Ishikawa (cell line): ENCODE measurements at regions not wholly inside any gene's neighbourhood (a gene's known extent, or its start where the extent isn't known, plus 50 kb on each side); places are given as distances from the start of the nearest gene placed in this dataset.

Experiments used
- MAX ChIP-seq: IDR thresholded peaks from 2 replicates; pipeline ENCODE4 v1.6.1; 2012
- TF ChIP-seq, protein P1 (sequence below): IDR thresholded peaks from 2 replicates; pipeline ENCODE4 v1.6.1; 2012; ENCODE audit warnings: low read depth, mild to moderate bottlenecking

DNA sequence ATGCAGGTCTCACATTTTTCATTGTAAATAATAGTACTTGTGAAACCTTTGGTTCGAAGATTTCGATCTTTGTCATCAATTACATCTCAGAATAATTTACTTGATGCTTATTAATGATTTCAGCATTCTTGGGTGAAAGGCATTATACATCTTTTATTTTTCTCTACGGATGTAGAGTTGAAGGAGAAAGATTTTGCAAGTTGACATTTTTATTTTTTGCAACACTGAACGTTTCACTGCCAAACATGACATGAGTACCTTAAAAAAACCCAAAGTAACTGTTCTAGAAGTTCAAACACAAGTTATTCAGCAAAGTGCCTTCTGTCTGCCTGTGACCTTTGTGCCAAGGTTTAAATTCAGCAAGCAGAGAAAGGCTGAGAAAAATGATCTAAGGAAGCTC lies 97.3 kb upstream of the SGK1 start:
- TF ChIP-seq MAX = no peak
- TF ChIP-seq, protein P1, sequence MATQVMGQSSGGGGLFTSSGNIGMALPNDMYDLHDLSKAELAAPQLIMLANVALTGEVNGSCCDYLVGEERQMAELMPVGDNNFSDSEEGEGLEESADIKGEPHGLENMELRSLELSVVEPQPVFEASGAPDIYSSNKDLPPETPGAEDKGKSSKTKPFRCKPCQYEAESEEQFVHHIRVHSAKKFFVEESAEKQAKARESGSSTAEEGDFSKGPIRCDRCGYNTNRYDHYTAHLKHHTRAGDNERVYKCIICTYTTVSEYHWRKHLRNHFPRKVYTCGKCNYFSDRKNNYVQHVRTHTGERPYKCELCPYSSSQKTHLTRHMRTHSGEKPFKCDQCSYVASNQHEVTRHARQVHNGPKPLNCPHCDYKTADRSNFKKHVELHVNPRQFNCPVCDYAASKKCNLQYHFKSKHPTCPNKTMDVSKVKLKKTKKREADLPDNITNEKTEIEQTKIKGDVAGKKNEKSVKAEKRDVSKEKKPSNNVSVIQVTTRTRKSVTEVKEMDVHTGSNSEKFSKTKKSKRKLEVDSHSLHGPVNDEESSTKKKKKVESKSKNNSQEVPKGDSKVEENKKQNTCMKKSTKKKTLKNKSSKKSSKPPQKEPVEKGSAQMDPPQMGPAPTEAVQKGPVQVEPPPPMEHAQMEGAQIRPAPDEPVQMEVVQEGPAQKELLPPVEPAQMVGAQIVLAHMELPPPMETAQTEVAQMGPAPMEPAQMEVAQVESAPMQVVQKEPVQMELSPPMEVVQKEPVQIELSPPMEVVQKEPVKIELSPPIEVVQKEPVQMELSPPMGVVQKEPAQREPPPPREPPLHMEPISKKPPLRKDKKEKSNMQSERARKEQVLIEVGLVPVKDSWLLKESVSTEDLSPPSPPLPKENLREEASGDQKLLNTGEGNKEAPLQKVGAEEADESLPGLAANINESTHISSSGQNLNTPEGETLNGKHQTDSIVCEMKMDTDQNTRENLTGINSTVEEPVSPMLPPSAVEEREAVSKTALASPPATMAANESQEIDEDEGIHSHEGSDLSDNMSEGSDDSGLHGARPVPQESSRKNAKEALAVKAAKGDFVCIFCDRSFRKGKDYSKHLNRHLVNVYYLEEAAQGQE = no peak
